Lung (tissue), 11 donors: ENCODE measurements at regions not wholly inside any gene's neighbourhood (a gene's known extent, or its start where the extent isn't known, plus 50 kb on each side); places are given as distances from the start of the nearest gene placed in this dataset.

Source experiments
- ATAC-seq: fragments of 200-7000 bp; cut with Tn5 transposase; one replicate; pipeline ENCODE4 v1.9.1; 2020; ENCODE audit warnings: moderate number of reproducible peaks; ENCODE audit not compliant: insufficient read depth, low FRiP score
- DNase-seq, 3 donors: peaks; one replicate each; pipeline ENCODE4 v3.0.0-alpha.2; 2013 to 2017
- H3K27ac ChIP-seq, 2 donors: one replicate each; pipeline ENCODE4 v1.5.1; 2013; ENCODE audit warnings: mild to moderate bottlenecking in 2 of 2, moderate library complexity in 2 of 2, control low read depth in 1 of 2, inconsistent platforms in 1 of 2, low read depth in 1 of 2, low read length in 1 of 2
- H3K27me3 ChIP-seq, 3 donors: one replicate each; pipeline ENCODE4 v1.5.1; 2013; ENCODE audit warnings: low read length in 2 of 3; ENCODE audit not compliant: control insufficient read depth in 3 of 3, insufficient read depth in 3 of 3
- H3K36me3 ChIP-seq, 4 donors: one replicate each; pipeline ENCODE4 v1.5.1; 2013; ENCODE audit warnings: low read length in 4 of 4, mild to moderate bottlenecking in 1 of 4, moderate library complexity in 1 of 4; ENCODE audit not compliant: control insufficient read depth in 4 of 4, insufficient read depth in 4 of 4
- H3K4me1 ChIP-seq, 5 donors: one replicate each; pipeline ENCODE4 v1.5.1; 2013; ENCODE audit warnings: low read length in 5 of 5, mild to moderate bottlenecking in 2 of 5, moderate library complexity in 1 of 5; ENCODE audit not compliant: control insufficient read depth in 5 of 5, insufficient read depth in 5 of 5
- H3K4me3 ChIP-seq: one replicate; pipeline ENCODE4 v1.5.1; 2013; ENCODE audit warnings: mild to moderate bottlenecking, control low read depth, moderate library complexity
- H3K9ac ChIP-seq, 2 donors: one replicate each; pipeline ENCODE4 v1.5.1; 2013; ENCODE audit warnings: low read length in 2 of 2, control low read depth in 1 of 2; ENCODE audit not compliant: insufficient read depth in 1 of 2
- H3K9me3 ChIP-seq, 4 donors: one replicate each; pipeline ENCODE4 v1.5.1; 2013; ENCODE audit warnings: low read length in 3 of 4, mild to moderate bottlenecking in 1 of 4, moderate library complexity in 1 of 4; ENCODE audit not compliant: control insufficient read depth in 4 of 4, insufficient read depth in 3 of 4
- CTCF ChIP-seq: IDR thresholded peaks from 2 replicates; pipeline ENCODE4 v1.5.1; 2012; ENCODE audit warnings: mild to moderate bottlenecking; ENCODE audit errors: control extremely low read depth, extremely low read depth
- WGBS, 2 donors: extraction: QIAGEN DNeasy Blood & Tissue Kit; methylation state at CpG; one replicate each; pipeline ENCODE4 v1.1.7; 2013; 5-methylcytosine and 5-hydroxymethylcytosine counted together
- donor health status: control.
- donor health status: control.
- donor health status: Bipolar disorder and iron deficiency.
- donor health status: healthy.
- donor health status: DM: yes; HTN: yes; CAD: no.

GRCh38 chr4:123659730-123660129, 263.1 kb downstream of the SPRY1 start:
- Histone ChIP-seq H3K36me3 (no peaks in the 10 kb centered on the region), H3K9ac (no peak overlapping the region), H3K4me1 (no peaks in the 10 kb centered on the region), H3K9me3 (peaks cover 0 to 4% (median 0%) of the 10 kb centered on the region in 4 donors), H3K27me3 (no peaks in the 10 kb centered on the region), H3K4me3 (no peak overlapping the region), H3K27ac (no peak overlapping the region)
- peak in 1 of 3 donors; percentile 30 for DNase-seq
- 85 to 88% methylated on average over 1 of the region's 1 CpG for WGBS, 2 donors
- TF ChIP-seq CTCF, result no peak
- no peak for ATAC-seq

GRCh38 chr4:123661080-123661737, 264.6 kb downstream of the SPRY1 start:
- no peak overlapping the region for H3K27ac ChIP-seq
- DNase-seq, result no peak
- H3K4me1 ChIP-seq, result no peaks in the 10 kb centered on the region
- no peak for ATAC-seq
- no peaks in the 10 kb centered on the region for H3K27me3 ChIP-seq
- H3K9ac ChIP-seq, result no peak overlapping the region
- H3K4me3 ChIP-seq, result no peak overlapping the region
- TF ChIP-seq CTCF, result no peak
- peaks cover 0 to 4% (median 0%) of the 10 kb centered on the region in 4 donors for H3K9me3 ChIP-seq
- H3K36me3 ChIP-seq, result no peaks in the 10 kb centered on the region

- H3K27me3 ChIP-seq, result no peaks in the 10 kb centered on the region
- no peak overlapping the region for H3K27ac ChIP-seq
- DNase-seq, result no peak
- no peaks in the 10 kb centered on the region for H3K36me3 ChIP-seq
- H3K9me3 ChIP-seq, result no peaks in the 10 kb centered on the region
- no peak for ATAC-seq
- no peak overlapping the region for H3K9ac ChIP-seq
- H3K4me3 ChIP-seq, result no peak overlapping the region
- no peak for TF ChIP-seq CTCF
- H3K4me1 ChIP-seq, result no peaks in the 10 kb centered on the region
Observed at GRCh38 chr4:123662827-123663226, 266.2 kb downstream of the SPRY1 start.

- H3K4me1 ChIP-seq, result no peaks in the 10 kb centered on the region
- no peak overlapping the region for H3K27ac ChIP-seq
- no peak overlapping the region for H3K4me3 ChIP-seq
- H3K9me3 ChIP-seq, result no peaks in the 10 kb centered on the region
- H3K36me3 ChIP-seq, result no peaks in the 10 kb centered on the region
- no peak for TF ChIP-seq CTCF
- ATAC-seq (no peak), DNase-seq (no peak)
- H3K27me3 ChIP-seq, result no peaks in the 10 kb centered on the region
- 97 to 99% methylated on average over 5 of the region's 5 CpGs for WGBS, 2 donors
- H3K9ac ChIP-seq, result no peak overlapping the region
Observed at GRCh38 chr4:123666486-123666885, 269.9 kb downstream of the SPRY1 start.
